ENCODE measurements at regions not wholly inside any gene's neighbourhood (a gene's known extent, or its start where the extent isn't known, plus 50 kb on each side); places are given as distances from the start of the nearest gene placed in this dataset.

DNA sequence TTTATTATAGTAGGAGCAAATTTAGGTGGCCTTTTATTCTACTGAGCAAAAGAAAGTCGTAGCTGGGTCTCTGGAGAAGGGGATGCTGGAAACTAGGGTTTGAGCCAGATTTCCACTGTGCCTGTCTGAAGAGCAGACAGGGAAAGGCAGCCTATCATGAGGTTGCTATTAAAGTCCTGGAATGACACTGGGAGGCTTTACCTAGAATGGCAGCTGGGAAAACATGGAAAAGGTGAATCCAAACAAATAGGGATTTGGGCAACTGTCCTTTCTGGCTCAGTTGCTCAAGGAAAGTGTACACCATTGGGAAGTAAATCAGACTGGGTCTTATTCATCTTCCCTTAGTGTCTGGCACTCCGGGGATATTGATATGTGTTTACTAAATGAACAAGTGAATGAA is 154.6 kb downstream of the MTX2 start:
- TF ChIP-seq, protein P1, sequence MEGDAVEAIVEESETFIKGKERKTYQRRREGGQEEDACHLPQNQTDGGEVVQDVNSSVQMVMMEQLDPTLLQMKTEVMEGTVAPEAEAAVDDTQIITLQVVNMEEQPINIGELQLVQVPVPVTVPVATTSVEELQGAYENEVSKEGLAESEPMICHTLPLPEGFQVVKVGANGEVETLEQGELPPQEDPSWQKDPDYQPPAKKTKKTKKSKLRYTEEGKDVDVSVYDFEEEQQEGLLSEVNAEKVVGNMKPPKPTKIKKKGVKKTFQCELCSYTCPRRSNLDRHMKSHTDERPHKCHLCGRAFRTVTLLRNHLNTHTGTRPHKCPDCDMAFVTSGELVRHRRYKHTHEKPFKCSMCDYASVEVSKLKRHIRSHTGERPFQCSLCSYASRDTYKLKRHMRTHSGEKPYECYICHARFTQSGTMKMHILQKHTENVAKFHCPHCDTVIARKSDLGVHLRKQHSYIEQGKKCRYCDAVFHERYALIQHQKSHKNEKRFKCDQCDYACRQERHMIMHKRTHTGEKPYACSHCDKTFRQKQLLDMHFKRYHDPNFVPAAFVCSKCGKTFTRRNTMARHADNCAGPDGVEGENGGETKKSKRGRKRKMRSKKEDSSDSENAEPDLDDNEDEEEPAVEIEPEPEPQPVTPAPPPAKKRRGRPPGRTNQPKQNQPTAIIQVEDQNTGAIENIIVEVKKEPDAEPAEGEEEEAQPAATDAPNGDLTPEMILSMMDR (conservative IDR thresholded peaks at IDR 0.05; ENCODE audit: low read depth, low read length) = no peak
- TF ChIP-seq EZH2phosphoT487 (IDR thresholded peaks at IDR 0.05; ENCODE audit: borderline replicate concordance, low read length) = no peak
- TF ChIP-seq EZH2 (IDR thresholded peaks at IDR 0.05; ENCODE audit: low read length, unreplicated experiment) = no peak
